ENCODE measurements at regions not wholly inside any gene's neighbourhood (a gene's known extent, or its start where the extent isn't known, plus 50 kb on each side); places are given as distances from the start of the nearest gene placed in this dataset.

DNA sequence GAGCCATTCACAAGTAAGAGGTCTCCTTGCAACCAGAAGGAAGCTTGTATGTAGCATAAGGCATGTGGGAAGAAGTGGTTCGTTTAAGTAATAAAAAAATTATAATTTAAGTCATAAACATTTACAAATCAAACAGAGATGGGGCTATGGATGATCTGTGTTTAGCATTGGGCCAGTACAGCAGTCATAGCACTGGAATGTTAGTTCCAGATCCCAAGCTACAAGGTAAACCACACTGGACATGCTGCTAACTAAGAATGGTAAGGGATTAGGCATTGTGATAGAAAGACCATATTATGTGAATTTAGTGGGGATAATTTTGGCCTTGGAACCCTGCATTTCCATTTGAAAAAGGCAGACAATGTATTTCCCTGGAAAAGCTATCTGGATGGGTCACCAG, 170.4 kb upstream of the KCNN2 start (continued):
- TF ChIP-seq HDAC2 (IDR thresholded peaks at IDR 0.05): no peak
- no peak for TF ChIP-seq MYBL2 (IDR thresholded peaks at IDR 0.05; ENCODE audit: low read depth)
- TF ChIP-seq MYBL2 (CRISPR knock-in tag; IDR thresholded peaks at IDR 0.05; ENCODE audit: borderline replicate concordance): no peak
- no peak for TF ChIP-seq CC2D1A (IDR thresholded peaks at IDR 0.05)
- no peak for TF ChIP-seq ZNF431 (CRISPR knock-in tag; IDR thresholded peaks at IDR 0.05)

DNA sequence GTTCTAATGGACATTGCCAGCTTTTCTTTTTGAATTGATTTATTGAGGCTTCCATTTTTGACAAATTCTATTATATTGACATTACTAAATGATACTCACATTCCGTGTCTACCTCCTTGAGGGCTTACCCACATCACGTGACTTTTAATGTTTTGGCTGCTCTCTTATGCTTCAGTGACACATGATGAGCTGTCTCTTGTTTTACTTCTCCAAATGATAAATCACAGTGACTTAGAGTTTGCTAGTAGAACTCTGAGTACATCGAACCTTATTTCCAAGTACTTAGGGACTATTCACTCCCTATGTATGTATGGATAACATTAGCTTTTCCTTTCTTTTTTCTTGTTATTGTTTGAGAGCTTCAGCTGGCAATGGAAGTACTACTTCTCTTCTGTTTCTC, 169.8 kb upstream of the KCNN2 start:
- Histone ChIP-seq H3K9ac (ENCODE audit: insufficient read depth in 1 of 2, low read depth in 2 of 2, low read length in 2 of 2) (no peak overlapping the region), H4K20me1 (replicated peaks; ENCODE audit: control insufficient read depth, insufficient read depth, low read length) (no peaks in the 10 kb centered on the region), H3K4me2 (ENCODE audit: insufficient read depth, low read length) (no peak overlapping the region), H3K27me3 (ENCODE audit: control insufficient read depth in 2 of 2, insufficient read depth in 2 of 2, low read length in 2 of 2) (no peaks in the 10 kb centered on the region), H3K9me3 (replicated peaks; ENCODE audit: control insufficient read depth, insufficient read depth, low read depth, low read length) (no peaks in the 10 kb centered on the region), H2AFZ (ENCODE audit: low read depth, low read length) (no peak overlapping the region), H3K4me1 (replicated peaks in 1 of 2; ENCODE audit: control insufficient read depth in 2 of 2, insufficient read depth in 2 of 2, low read length in 2 of 2) (no peaks in the 10 kb centered on the region), H3K36me3 (ENCODE audit: control insufficient read depth, insufficient read depth, low read length) (no peaks in the 10 kb centered on the region), H3K4me3 (no peak overlapping the region), H3K9me1 (ENCODE audit: control insufficient read depth, insufficient read depth, low read length) (no peaks in the 10 kb centered on the region), H3K27ac (ENCODE audit: extremely low read depth, low read depth, low read length) (no peak overlapping the region), H3K79me2 (ENCODE audit: control insufficient read depth, insufficient read depth, low read length) (no peaks in the 10 kb centered on the region)
- no peak for DNase-seq (ENCODE audit: extremely low read depth in 1 of 4, low spot score in 3 of 4)
- FAIRE-seq: no peak
- no peak for ATAC-seq
- intact Hi-C loops (cut with micrococcal nuclease) (no loop called here), in situ Hi-C loops (cut with MboI) (no loop called here)
- BruUV-seq (replicated peaks): no TSS peak
- ChIA-PET POLR2A (no interaction called here), CTCF (ENCODE audit: low intra/inter-chr PET ratio) (no interaction called here)
- TF ChIP-seq PTTG1 (tag; IDR thresholded peaks at IDR 0.05; ENCODE audit: low read depth) (no peak), CCAR2 (IDR thresholded peaks at IDR 0.05; ENCODE audit: low read depth, low read length) (no peak), SRSF1 (IDR thresholded peaks at IDR 0.05; ENCODE audit: low read depth, low read length) (no peak), HNRNPL (IDR thresholded peaks at IDR 0.05; ENCODE audit: low read depth, low read length) (no peak), E2F3 (CRISPR knock-in tag; IDR thresholded peaks at IDR 0.05) (no peak), ELF4 (CRISPR knock-in tag; IDR thresholded peaks at IDR 0.05) (no peak)
- TF ChIP-seq, protein P1, sequence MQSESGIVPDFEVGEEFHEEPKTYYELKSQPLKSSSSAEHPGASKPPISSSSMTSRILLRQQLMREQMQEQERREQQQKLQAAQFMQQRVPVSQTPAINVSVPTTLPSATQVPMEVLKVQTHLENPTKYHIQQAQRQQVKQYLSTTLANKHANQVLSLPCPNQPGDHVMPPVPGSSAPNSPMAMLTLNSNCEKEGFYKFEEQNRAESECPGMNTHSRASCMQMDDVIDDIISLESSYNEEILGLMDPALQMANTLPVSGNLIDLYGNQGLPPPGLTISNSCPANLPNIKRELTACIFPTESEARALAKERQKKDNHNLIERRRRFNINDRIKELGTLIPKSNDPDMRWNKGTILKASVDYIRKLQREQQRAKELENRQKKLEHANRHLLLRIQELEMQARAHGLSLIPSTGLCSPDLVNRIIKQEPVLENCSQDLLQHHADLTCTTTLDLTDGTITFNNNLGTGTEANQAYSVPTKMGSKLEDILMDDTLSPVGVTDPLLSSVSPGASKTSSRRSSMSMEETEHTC (IDR thresholded peaks at IDR 0.05): no peak
- TF ChIP-seq, protein P2, sequence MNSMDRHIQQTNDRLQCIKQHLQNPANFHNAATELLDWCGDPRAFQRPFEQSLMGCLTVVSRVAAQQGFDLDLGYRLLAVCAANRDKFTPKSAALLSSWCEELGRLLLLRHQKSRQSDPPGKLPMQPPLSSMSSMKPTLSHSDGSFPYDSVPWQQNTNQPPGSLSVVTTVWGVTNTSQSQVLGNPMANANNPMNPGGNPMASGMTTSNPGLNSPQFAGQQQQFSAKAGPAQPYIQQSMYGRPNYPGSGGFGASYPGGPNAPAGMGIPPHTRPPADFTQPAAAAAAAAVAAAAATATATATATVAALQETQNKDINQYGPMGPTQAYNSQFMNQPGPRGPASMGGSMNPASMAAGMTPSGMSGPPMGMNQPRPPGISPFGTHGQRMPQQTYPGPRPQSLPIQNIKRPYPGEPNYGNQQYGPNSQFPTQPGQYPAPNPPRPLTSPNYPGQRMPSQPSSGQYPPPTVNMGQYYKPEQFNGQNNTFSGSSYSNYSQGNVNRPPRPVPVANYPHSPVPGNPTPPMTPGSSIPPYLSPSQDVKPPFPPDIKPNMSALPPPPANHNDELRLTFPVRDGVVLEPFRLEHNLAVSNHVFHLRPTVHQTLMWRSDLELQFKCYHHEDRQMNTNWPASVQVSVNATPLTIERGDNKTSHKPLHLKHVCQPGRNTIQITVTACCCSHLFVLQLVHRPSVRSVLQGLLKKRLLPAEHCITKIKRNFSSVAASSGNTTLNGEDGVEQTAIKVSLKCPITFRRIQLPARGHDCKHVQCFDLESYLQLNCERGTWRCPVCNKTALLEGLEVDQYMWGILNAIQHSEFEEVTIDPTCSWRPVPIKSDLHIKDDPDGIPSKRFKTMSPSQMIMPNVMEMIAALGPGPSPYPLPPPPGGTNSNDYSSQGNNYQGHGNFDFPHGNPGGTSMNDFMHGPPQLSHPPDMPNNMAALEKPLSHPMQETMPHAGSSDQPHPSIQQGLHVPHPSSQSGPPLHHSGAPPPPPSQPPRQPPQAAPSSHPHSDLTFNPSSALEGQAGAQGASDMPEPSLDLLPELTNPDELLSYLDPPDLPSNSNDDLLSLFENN (IDR thresholded peaks at IDR 0.05; ENCODE audit: low read depth in 2 of 2, low read length in 2 of 2): no peak
- TF ChIP-seq, protein P3, sequence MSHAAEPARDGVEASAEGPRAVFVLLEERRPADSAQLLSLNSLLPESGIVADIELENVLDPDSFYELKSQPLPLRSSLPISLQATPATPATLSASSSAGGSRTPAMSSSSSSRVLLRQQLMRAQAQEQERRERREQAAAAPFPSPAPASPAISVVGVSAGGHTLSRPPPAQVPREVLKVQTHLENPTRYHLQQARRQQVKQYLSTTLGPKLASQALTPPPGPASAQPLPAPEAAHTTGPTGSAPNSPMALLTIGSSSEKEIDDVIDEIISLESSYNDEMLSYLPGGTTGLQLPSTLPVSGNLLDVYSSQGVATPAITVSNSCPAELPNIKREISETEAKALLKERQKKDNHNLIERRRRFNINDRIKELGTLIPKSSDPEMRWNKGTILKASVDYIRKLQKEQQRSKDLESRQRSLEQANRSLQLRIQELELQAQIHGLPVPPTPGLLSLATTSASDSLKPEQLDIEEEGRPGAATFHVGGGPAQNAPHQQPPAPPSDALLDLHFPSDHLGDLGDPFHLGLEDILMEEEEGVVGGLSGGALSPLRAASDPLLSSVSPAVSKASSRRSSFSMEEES (CRISPR knock-in tag; IDR thresholded peaks at IDR 0.05): peak; percentile 87
- 0% methylated on average over 3 of the region's 3 CpGs for WGBS (ENCODE audit: insufficient coverage, low coverage, missing lambda C conversion rate)
